CD4-positive, CD25-positive, alpha-beta regulatory T cell (primary cell): ENCODE measurements at regions not wholly inside any gene's neighbourhood (a gene's known extent, or its start where the extent isn't known, plus 50 kb on each side); places are given as distances from the start of the nearest gene placed in this dataset.

Experiments used
- ATAC-seq, 2 donors: fragments of 150-1000 bp; cut with Tn5 transposase; one replicate each; pipeline ENCODE4 v1.10.0; 2021; ENCODE audit warnings: low read depth in 2 of 2, moderate number of reproducible peaks in 2 of 2, moderate library complexity in 1 of 2
- DNase-seq, 3 donors: peaks; one replicate each; pipeline versions ENCODE4 v3.0.0 to v3.0.0-alpha.2; 2012 to 2022; ENCODE audit warnings: mixed read lengths in 1 of 3
- H3K27ac ChIP-seq: one replicate; pipeline ENCODE4 v1.7.0; 2013; ENCODE audit warnings: mild to moderate bottlenecking, low read length; ENCODE audit not compliant: insufficient read depth, poor library complexity, severe bottlenecking
- H3K27me3 ChIP-seq: one replicate; pipeline ENCODE4 v1.7.0; 2013; ENCODE audit warnings: low read length; ENCODE audit not compliant: control insufficient read depth, insufficient read depth
- H3K36me3 ChIP-seq: one replicate; pipeline ENCODE4 v1.7.0; 2013; ENCODE audit warnings: mild to moderate bottlenecking, low read length, moderate library complexity; ENCODE audit not compliant: control insufficient read depth, insufficient read depth
- H3K4me1 ChIP-seq: 2 replicates; pipeline ENCODE4 v1.7.0; 2013; ENCODE audit warnings: mild to moderate bottlenecking, low read length; ENCODE audit not compliant: insufficient read depth, control insufficient read depth, poor library complexity, severe bottlenecking
- H3K4me3 ChIP-seq: one replicate; pipeline ENCODE4 v1.7.0; 2013; ENCODE audit warnings: low read depth, mild to moderate bottlenecking, low read length, moderate library complexity
- H3K9me3 ChIP-seq, 2 experiments: 1 replicate in 1 of 2; 2 replicates in 1 of 2; pipeline ENCODE4 v1.7.0; 2013; ENCODE audit warnings: low read length in 2 of 2, mild to moderate bottlenecking in 1 of 2, moderate library complexity in 1 of 2; ENCODE audit not compliant: control insufficient read depth in 2 of 2
- H3K27ac Mint-ChIP-seq, 3 donors: one replicate each; pipeline ENCODE4 v1.8.0; 2020 to 2022; ENCODE audit warnings: mild to moderate bottlenecking in 3 of 3, mixed read lengths in 3 of 3, moderate library complexity in 2 of 3
- H3K27me3 Mint-ChIP-seq: one replicate; pipeline ENCODE4 v1.8.0; 2022; ENCODE audit warnings: mild to moderate bottlenecking, mixed read lengths
- H3K36me3 Mint-ChIP-seq: one replicate; pipeline ENCODE4 v1.8.0; 2020; ENCODE audit warnings: mixed read lengths
- H3K4me1 Mint-ChIP-seq, 4 donors: one replicate each; pipeline ENCODE4 v1.8.0; 2020 to 2022; ENCODE audit warnings: mixed read lengths in 4 of 4, mild to moderate bottlenecking in 1 of 4
- H3K4me3 Mint-ChIP-seq, 4 donors: one replicate each; pipeline ENCODE4 v1.8.0; 2020 to 2022; ENCODE audit warnings: mild to moderate bottlenecking in 4 of 4, mixed read lengths in 4 of 4, moderate library complexity in 3 of 4
- H3K9me3 Mint-ChIP-seq, 7 donors: one replicate each; pipeline ENCODE4 v1.8.0; 2020 to 2022; ENCODE audit warnings: mixed read lengths in 7 of 7, mild to moderate bottlenecking in 3 of 7, moderate library complexity in 2 of 7

- H3K36me3 ChIP-seq: no peaks in the 10 kb centered on the region
- H3K4me1 ChIP-seq: no peaks in the 10 kb centered on the region
- Mint-ChIP-seq H3K4me3 (no peak overlapping the region), H3K9me3 (peaks cover 0 to 2% (median 0%) of the 10 kb centered on the region in 7 donors), H3K27me3 (no peaks in the 10 kb centered on the region), H3K4me1 (no peaks in the 10 kb centered on the region), H3K27ac (no peak overlapping the region), H3K36me3 (no peaks in the 10 kb centered on the region)
- H3K4me3 ChIP-seq: no peak overlapping the region
- H3K9me3 ChIP-seq: no peaks in the 10 kb centered on the region
- ATAC-seq: no peak
- DNase-seq: no peak
- H3K27ac ChIP-seq: no peak overlapping the region
- no peaks in the 10 kb centered on the region for H3K27me3 ChIP-seq
Observed at GRCh38 chr2:71807581-71808451, 339.8 kb downstream of the CYP26B1 start.

- H3K27me3 Mint-ChIP-seq: no peaks in the 10 kb centered on the region
- Histone ChIP-seq H3K36me3 (no peaks in the 10 kb centered on the region), H3K27ac (no peak overlapping the region), H3K4me1 (no peaks in the 10 kb centered on the region), H3K9me3 (no peaks in the 10 kb centered on the region), H3K27me3 (no peaks in the 10 kb centered on the region), H3K4me3 (no peak overlapping the region)
- no peak overlapping the region for H3K4me3 Mint-ChIP-seq
- no peak overlapping the region for H3K27ac Mint-ChIP-seq
- no peak for DNase-seq
- H3K4me1 Mint-ChIP-seq: no peaks in the 10 kb centered on the region
- no peaks in the 10 kb centered on the region for H3K36me3 Mint-ChIP-seq
- no peak for ATAC-seq
- H3K9me3 Mint-ChIP-seq: peaks cover 0 to 2% (median 0%) of the 10 kb centered on the region in 7 donors
Observed at GRCh38 chr2:71806432-71806831, 341.2 kb downstream of the CYP26B1 start.

GRCh38 chr2:71804281-71804751 is 343.3 kb downstream of the CYP26B1 start:
- no peaks in the 10 kb centered on the region for H3K27me3 Mint-ChIP-seq
- ATAC-seq (no peak), DNase-seq (no peak)
- Histone ChIP-seq H3K36me3 (no peaks in the 10 kb centered on the region), H3K4me1 (no peaks in the 10 kb centered on the region), H3K4me3 (no peak overlapping the region), H3K9me3 (no peaks in the 10 kb centered on the region), H3K27me3 (no peaks in the 10 kb centered on the region), H3K27ac (no peak overlapping the region)
- peaks cover 0 to 2% (median 0%) of the 10 kb centered on the region in 7 donors for H3K9me3 Mint-ChIP-seq
- no peak overlapping the region for H3K27ac Mint-ChIP-seq
- H3K36me3 Mint-ChIP-seq: no peaks in the 10 kb centered on the region
- H3K4me1 Mint-ChIP-seq: no peaks in the 10 kb centered on the region
- no peak overlapping the region for H3K4me3 Mint-ChIP-seq

GRCh38 chr2:71803398-71803797 is 344.3 kb downstream of the CYP26B1 start:
- Histone ChIP-seq H3K27ac (no peak overlapping the region), H3K4me3 (no peak overlapping the region), H3K27me3 (no peaks in the 10 kb centered on the region), H3K9me3 (no peaks in the 10 kb centered on the region), H3K4me1 (no peaks in the 10 kb centered on the region), H3K36me3 (no peaks in the 10 kb centered on the region)
- no peak for DNase-seq
- peaks cover 4% of the 10 kb centered on the region for H3K27me3 Mint-ChIP-seq
- no peak for ATAC-seq
- H3K36me3 Mint-ChIP-seq: no peaks in the 10 kb centered on the region
- H3K4me3 Mint-ChIP-seq: no peak overlapping the region
- no peaks in the 10 kb centered on the region for H3K4me1 Mint-ChIP-seq
- H3K27ac Mint-ChIP-seq: no peak overlapping the region
- H3K9me3 Mint-ChIP-seq: peaks cover 0 to 2% (median 0%) of the 10 kb centered on the region in 7 donors

GRCh38 chr2:71802556-71802955 is 345.1 kb downstream of the CYP26B1 start:
- Mint-ChIP-seq H3K36me3 (no peaks in the 10 kb centered on the region), H3K9me3 (peaks cover 0 to 2% (median 0%) of the 10 kb centered on the region in 7 donors), H3K27me3 (peaks cover 4% of the 10 kb centered on the region), H3K4me3 (no peak overlapping the region), H3K4me1 (no peaks in the 10 kb centered on the region), H3K27ac (no peak overlapping the region)
- Histone ChIP-seq H3K4me3 (no peak overlapping the region), H3K27ac (no peak overlapping the region), H3K36me3 (no peaks in the 10 kb centered on the region), H3K27me3 (no peaks in the 10 kb centered on the region), H3K9me3 (no peaks in the 10 kb centered on the region), H3K4me1 (no peaks in the 10 kb centered on the region)
- ATAC-seq (no peak), DNase-seq (no peak)

- Mint-ChIP-seq H3K36me3 (no peaks in the 10 kb centered on the region), H3K27me3 (peaks cover 4% of the 10 kb centered on the region), H3K9me3 (peaks cover 0 to 2% (median 0%) of the 10 kb centered on the region in 7 donors), H3K4me3 (no peak overlapping the region), H3K27ac (no peak overlapping the region), H3K4me1 (no peaks in the 10 kb centered on the region)
- DNase-seq: no peak
- no peak for ATAC-seq
- Histone ChIP-seq H3K4me3 (no peak overlapping the region), H3K36me3 (no peaks in the 10 kb centered on the region), H3K27me3 (no peaks in the 10 kb centered on the region), H3K4me1 (no peaks in the 10 kb centered on the region), H3K27ac (no peak overlapping the region), H3K9me3 (no peaks in the 10 kb centered on the region)
Observed at GRCh38 chr2:71801969-71802368, 345.7 kb downstream of the CYP26B1 start.

- Histone ChIP-seq H3K4me3 (no peak overlapping the region), H3K27ac (no peak overlapping the region), H3K4me1 (no peaks in the 10 kb centered on the region), H3K9me3 (no peaks in the 10 kb centered on the region), H3K27me3 (no peaks in the 10 kb centered on the region), H3K36me3 (no peaks in the 10 kb centered on the region)
- H3K4me1 Mint-ChIP-seq: no peaks in the 10 kb centered on the region
- no peak for DNase-seq
- no peak overlapping the region for H3K27ac Mint-ChIP-seq
- peaks cover 0 to 2% (median 0%) of the 10 kb centered on the region in 7 donors for H3K9me3 Mint-ChIP-seq
- H3K36me3 Mint-ChIP-seq: no peaks in the 10 kb centered on the region
- ATAC-seq: no peak
- H3K4me3 Mint-ChIP-seq: no peak overlapping the region
- H3K27me3 Mint-ChIP-seq: peaks cover 4% of the 10 kb centered on the region
Observed at GRCh38 chr2:71801556-71801955, 346.1 kb downstream of the CYP26B1 start.

- peaks cover 4% of the 10 kb centered on the region for H3K27me3 Mint-ChIP-seq
- H3K4me1 Mint-ChIP-seq: no peaks in the 10 kb centered on the region
- no peaks in the 10 kb centered on the region for H3K4me1 ChIP-seq
- no peak overlapping the region for H3K4me3 ChIP-seq
- H3K4me3 Mint-ChIP-seq: no peak overlapping the region
- DNase-seq (no peak), ATAC-seq (no peak)
- no peaks in the 10 kb centered on the region for H3K36me3 ChIP-seq
- no peaks in the 10 kb centered on the region for H3K36me3 Mint-ChIP-seq
- H3K9me3 ChIP-seq: no peaks in the 10 kb centered on the region
- H3K27ac Mint-ChIP-seq: no peak overlapping the region
- peaks cover 0 to 2% (median 0%) of the 10 kb centered on the region in 7 donors for H3K9me3 Mint-ChIP-seq
- no peak overlapping the region for H3K27ac ChIP-seq
- no peaks in the 10 kb centered on the region for H3K27me3 ChIP-seq
Observed at GRCh38 chr2:71800851-71801250, 346.8 kb downstream of the CYP26B1 start.
